ENCODE measurements at regions not wholly inside any gene's neighbourhood (a gene's known extent, or its start where the extent isn't known, plus 50 kb on each side); places are given as distances from the start of the nearest gene placed in this dataset.

DNA sequence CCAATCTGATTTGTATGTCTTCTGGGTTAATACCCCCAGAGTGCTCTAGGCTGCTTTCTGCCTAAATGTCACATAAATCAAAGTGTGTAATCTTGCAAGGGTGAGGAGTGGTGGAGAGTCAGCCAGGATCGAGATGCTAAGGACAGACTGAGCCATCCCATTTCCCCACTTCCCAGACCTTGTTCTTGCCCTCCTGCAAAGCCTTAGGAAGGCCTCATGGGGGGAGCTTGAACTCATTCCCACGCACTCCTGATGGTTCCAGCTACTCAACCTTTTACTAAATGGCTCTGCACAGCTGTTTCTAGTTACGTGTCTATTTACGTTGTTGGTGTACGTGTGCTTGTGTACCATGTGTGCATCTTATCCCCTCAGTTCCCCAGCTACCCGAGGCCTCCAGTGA lies 423.6 kb upstream of the TNP1 start:
- TF ChIP-seq CTCF (IDR thresholded peaks at IDR 0.05) = no peak
- no peak for TF ChIP-seq POLR2A (IDR thresholded peaks at IDR 0.05)
